ENCODE measurements at regions not wholly inside any gene's neighbourhood (a gene's known extent, or its start where the extent isn't known, plus 50 kb on each side); places are given as distances from the start of the nearest gene placed in this dataset.

GRCh38 chr9:80082213-80082612 is 510.4 kb downstream of the TLE4 start:
- H3K27ac Mint-ChIP-seq, result no peak overlapping the region
- H3K9me3 Mint-ChIP-seq, result peaks cover 3% of the 10 kb centered on the region
- H3K4me3 Mint-ChIP-seq, result no peak overlapping the region
- H3K27me3 Mint-ChIP-seq, result no peaks in the 10 kb centered on the region
- H3K4me1 Mint-ChIP-seq (ENCODE audit: low read depth), result peaks cover 21% of the 10 kb centered on the region
- H3K36me3 Mint-ChIP-seq (ENCODE audit: low read depth), result no peaks in the 10 kb centered on the region
- DNase-seq, result no peak

- Mint-ChIP-seq H3K9me3 (peaks cover 3% of the 10 kb centered on the region), H3K36me3 (ENCODE audit: low read depth) (no peaks in the 10 kb centered on the region), H3K27ac (no peak overlapping the region), H3K4me1 (ENCODE audit: low read depth) (peaks cover 5% of the 10 kb centered on the region), H3K4me3 (no peak overlapping the region), H3K27me3 (no peaks in the 10 kb centered on the region)
- DNase-seq, result no peak
Measured at GRCh38 chr9:80078826-80079225, 507.1 kb downstream of the TLE4 start.

- no peak for DNase-seq
- Mint-ChIP-seq H3K4me1 (ENCODE audit: low read depth) (peaks cover 5% of the 10 kb centered on the region), H3K27me3 (no peaks in the 10 kb centered on the region), H3K9me3 (peaks cover 3% of the 10 kb centered on the region), H3K4me3 (no peak overlapping the region), H3K36me3 (ENCODE audit: low read depth) (no peaks in the 10 kb centered on the region), H3K27ac (no peak overlapping the region)
Measured at GRCh38 chr9:80077059-80077458, 505.3 kb downstream of the TLE4 start.

DNA sequence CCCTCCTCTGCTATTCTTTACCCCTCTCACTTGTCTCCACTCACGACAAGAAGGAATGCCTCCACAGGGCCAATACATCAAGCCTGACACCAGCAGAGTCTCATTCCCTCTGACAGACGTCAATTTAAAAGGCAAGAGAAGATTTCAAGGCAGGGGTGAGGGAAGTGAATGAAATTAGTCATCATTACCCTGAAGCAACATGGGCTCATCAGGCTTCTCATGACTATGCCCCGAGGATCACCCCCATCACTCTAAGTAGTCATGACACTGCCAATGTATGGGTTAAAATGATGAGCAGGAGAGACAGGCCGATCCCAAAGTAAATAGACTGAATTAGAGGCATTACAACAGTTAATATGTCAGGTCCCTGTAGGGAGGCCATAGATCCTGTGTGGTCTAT is 504.4 kb downstream of the TLE4 start:
- no peaks in the 10 kb centered on the region for H3K36me3 Mint-ChIP-seq (ENCODE audit: low read depth)
- peaks cover 5% of the 10 kb centered on the region for H3K4me1 Mint-ChIP-seq (ENCODE audit: low read depth)
- H3K27ac Mint-ChIP-seq, result no peak overlapping the region
- no peaks in the 10 kb centered on the region for H3K27me3 Mint-ChIP-seq
- H3K4me3 Mint-ChIP-seq, result no peak overlapping the region
- DNase-seq, result no peak
- peaks cover 3% of the 10 kb centered on the region for H3K9me3 Mint-ChIP-seq

DNA sequence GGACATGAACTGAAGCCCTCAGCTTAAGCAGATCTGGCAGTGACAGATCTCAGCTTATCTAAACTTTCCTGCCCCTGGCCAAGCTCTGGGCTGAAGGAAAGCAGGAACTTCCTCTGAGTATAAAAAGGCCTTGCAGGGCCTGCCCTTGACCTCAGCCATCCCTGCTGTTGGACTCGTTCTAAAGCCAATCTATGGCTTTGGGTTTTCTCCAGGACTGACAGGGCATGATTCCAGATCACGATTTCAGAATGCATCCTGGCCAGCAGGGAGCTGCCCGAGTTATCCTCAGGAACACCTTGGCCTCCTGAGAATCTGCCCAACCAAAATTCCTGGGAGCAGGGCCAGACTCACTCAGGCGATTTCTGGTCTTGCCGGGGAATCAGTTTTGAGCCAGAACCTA is 502.7 kb downstream of the TLE4 start:
- H3K4me3 Mint-ChIP-seq, result no peak overlapping the region
- H3K27ac Mint-ChIP-seq, result no peak overlapping the region
- H3K4me1 Mint-ChIP-seq (ENCODE audit: low read depth), result peaks cover 5% of the 10 kb centered on the region
- peaks cover 3% of the 10 kb centered on the region for H3K9me3 Mint-ChIP-seq
- no peak for DNase-seq
- H3K36me3 Mint-ChIP-seq (ENCODE audit: low read depth), result no peaks in the 10 kb centered on the region
- no peaks in the 10 kb centered on the region for H3K27me3 Mint-ChIP-seq

- H3K4me1 Mint-ChIP-seq (ENCODE audit: low read depth), result peaks cover 2% of the 10 kb centered on the region
- no peak for DNase-seq
- no peaks in the 10 kb centered on the region for H3K36me3 Mint-ChIP-seq (ENCODE audit: low read depth)
- H3K4me3 Mint-ChIP-seq, result no peak overlapping the region
- H3K27ac Mint-ChIP-seq, result no peak overlapping the region
- peaks cover 4% of the 10 kb centered on the region for H3K27me3 Mint-ChIP-seq
- H3K9me3 Mint-ChIP-seq, result no peaks in the 10 kb centered on the region
Measured at GRCh38 chr9:80072451-80072850, 500.7 kb downstream of the TLE4 start.

DNA sequence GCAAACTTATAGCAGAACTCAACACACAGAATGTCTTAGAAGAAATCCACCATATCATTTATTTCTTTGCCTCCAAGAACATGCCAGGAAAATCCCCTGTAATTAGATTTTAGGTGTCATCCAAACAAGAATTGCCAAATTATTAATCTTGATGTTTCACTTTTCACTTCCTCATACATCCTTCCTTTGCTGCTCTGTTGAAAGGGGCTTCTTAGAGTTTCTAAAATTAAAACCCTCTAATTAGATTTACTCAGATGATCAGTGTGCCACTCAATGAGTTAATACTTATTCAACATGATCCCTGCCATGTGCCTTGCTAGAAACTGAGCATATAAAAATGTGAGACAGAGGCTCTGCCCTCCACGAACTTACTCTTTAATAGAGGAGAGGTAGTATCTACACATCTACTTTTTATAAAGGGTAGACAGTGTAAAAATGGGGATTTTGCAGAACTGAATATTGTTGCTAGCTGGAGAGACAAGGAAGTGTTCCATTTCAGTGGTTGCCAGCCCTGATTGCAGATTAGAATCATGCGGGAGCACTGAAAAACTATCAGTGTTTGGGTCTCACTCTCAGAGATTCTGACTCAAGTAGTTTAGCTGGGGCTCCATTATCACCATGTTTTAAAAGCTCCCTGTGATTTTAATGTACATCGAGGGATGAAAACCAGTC is 498.4 kb downstream of the TLE4 start:
- H3K27ac Mint-ChIP-seq, result no peak overlapping the region
- H3K27me3 Mint-ChIP-seq, result peaks cover 16% of the 10 kb centered on the region
- no peaks in the 10 kb centered on the region for H3K36me3 Mint-ChIP-seq (ENCODE audit: low read depth)
- no peaks in the 10 kb centered on the region for H3K4me1 Mint-ChIP-seq (ENCODE audit: low read depth)
- no peak for DNase-seq
- no peak overlapping the region for H3K4me3 Mint-ChIP-seq
- H3K9me3 Mint-ChIP-seq, result no peaks in the 10 kb centered on the region

DNA sequence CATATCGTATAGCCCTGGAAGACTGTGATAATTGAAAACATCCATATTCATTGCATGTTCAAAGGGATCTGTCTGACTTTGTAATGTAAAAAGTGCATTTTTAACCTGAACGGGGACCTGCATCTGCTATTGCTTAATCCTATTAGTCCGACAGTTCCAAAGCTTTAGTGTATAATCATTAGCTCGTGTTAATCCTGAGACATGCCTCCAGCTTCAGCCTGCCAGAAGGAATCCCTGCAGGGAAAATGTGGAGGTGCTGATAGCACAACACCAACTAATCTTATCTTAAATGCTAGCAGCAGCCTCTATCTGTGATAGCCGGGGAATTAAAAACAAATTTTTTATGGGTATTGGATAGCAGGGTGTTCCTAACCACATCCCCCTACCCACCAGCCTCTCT is 495.2 kb downstream of the TLE4 start:
- Mint-ChIP-seq H3K4me3 (no peak overlapping the region), H3K27me3 (peaks cover 16% of the 10 kb centered on the region), H3K36me3 (ENCODE audit: low read depth) (no peaks in the 10 kb centered on the region), H3K4me1 (ENCODE audit: low read depth) (no peaks in the 10 kb centered on the region), H3K9me3 (no peaks in the 10 kb centered on the region), H3K27ac (no peak overlapping the region)
- no peak for DNase-seq

- Mint-ChIP-seq H3K36me3 (ENCODE audit: low read depth) (no peaks in the 10 kb centered on the region), H3K27me3 (peaks cover 13% of the 10 kb centered on the region), H3K9me3 (peaks cover 2% of the 10 kb centered on the region), H3K4me1 (ENCODE audit: low read depth) (no peaks in the 10 kb centered on the region), H3K4me3 (no peak overlapping the region), H3K27ac (no peak overlapping the region)
- no peak for DNase-seq
Measured at GRCh38 chr9:80062567-80062966, 490.8 kb downstream of the TLE4 start.

DNA sequence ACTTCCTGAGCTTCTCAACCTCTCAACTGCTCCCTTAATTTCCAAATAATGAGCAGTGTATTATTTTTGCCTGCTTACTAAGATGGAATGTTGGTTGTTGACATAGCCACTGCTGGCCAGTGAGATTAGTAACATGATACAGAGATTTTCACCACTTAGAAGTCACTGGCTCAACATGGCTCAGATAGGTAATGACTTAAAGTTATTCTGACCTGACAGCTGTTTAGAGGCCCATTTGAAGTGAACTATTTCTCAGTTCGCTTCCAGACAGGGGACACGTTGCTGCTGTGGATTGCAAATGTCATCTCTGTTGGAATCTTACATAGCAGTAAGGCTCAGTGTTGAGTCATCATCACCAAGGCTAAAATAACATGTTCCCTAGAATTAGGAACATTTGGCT is 490.2 kb downstream of the TLE4 start:
- Mint-ChIP-seq H3K36me3 (ENCODE audit: low read depth) (no peaks in the 10 kb centered on the region), H3K27ac (no peak overlapping the region), H3K4me3 (no peak overlapping the region), H3K9me3 (peaks cover 2% of the 10 kb centered on the region), H3K27me3 (peaks cover 6% of the 10 kb centered on the region), H3K4me1 (ENCODE audit: low read depth) (no peaks in the 10 kb centered on the region)
- DNase-seq, result no peak

- H3K27me3 Mint-ChIP-seq, result peaks cover 2% of the 10 kb centered on the region
- peaks cover 2% of the 10 kb centered on the region for H3K9me3 Mint-ChIP-seq
- H3K27ac Mint-ChIP-seq, result no peak overlapping the region
- H3K4me3 Mint-ChIP-seq, result no peak overlapping the region
- DNase-seq, result no peak
- no peaks in the 10 kb centered on the region for H3K4me1 Mint-ChIP-seq (ENCODE audit: low read depth)
- H3K36me3 Mint-ChIP-seq (ENCODE audit: low read depth), result no peaks in the 10 kb centered on the region
Measured at GRCh38 chr9:80061096-80061495, 489.3 kb downstream of the TLE4 start.

DNA sequence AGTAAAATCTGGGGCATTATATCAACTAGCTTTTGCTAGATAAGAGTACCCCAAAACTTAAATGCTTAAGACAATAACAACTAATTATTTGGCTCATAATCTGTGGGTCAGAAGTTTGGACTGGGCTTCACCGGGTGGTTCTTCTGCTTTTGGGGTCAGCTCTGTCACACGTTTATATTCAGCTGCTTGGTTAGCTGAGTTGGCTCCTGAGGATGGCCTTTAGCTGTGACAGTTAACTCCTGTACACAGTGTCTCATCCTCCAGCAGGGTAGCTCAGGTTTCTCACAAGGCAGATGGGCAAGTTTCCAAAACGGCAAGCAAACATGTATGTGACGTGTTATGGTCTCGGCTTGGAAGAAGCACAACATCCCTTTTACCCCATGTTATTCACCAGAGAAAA is 488.2 kb downstream of the TLE4 start:
- H3K27me3 Mint-ChIP-seq, result no peaks in the 10 kb centered on the region
- DNase-seq, result no peak
- no peak overlapping the region for H3K27ac Mint-ChIP-seq
- H3K4me1 Mint-ChIP-seq (ENCODE audit: low read depth), result no peaks in the 10 kb centered on the region
- H3K9me3 Mint-ChIP-seq, result peaks cover 2% of the 10 kb centered on the region
- H3K4me3 Mint-ChIP-seq, result no peak overlapping the region
- no peaks in the 10 kb centered on the region for H3K36me3 Mint-ChIP-seq (ENCODE audit: low read depth)

GRCh38 chr9:80059191-80059590 is 487.4 kb downstream of the TLE4 start:
- no peaks in the 10 kb centered on the region for H3K4me1 Mint-ChIP-seq (ENCODE audit: low read depth)
- peaks cover 2% of the 10 kb centered on the region for H3K9me3 Mint-ChIP-seq
- no peak overlapping the region for H3K4me3 Mint-ChIP-seq
- H3K27me3 Mint-ChIP-seq, result no peaks in the 10 kb centered on the region
- H3K27ac Mint-ChIP-seq, result no peak overlapping the region
- H3K36me3 Mint-ChIP-seq (ENCODE audit: low read depth), result no peaks in the 10 kb centered on the region
- DNase-seq, result no peak

- Mint-ChIP-seq H3K4me3 (no peak overlapping the region), H3K9me3 (peaks cover 11% of the 10 kb centered on the region), H3K27ac (no peak overlapping the region), H3K36me3 (ENCODE audit: low read depth) (no peaks in the 10 kb centered on the region), H3K4me1 (ENCODE audit: low read depth) (no peaks in the 10 kb centered on the region), H3K27me3 (peaks cover 8% of the 10 kb centered on the region)
- no peak for DNase-seq
Measured at GRCh38 chr9:80052830-80053229, 481.1 kb downstream of the TLE4 start.

- H3K36me3 Mint-ChIP-seq (ENCODE audit: low read depth), result no peaks in the 10 kb centered on the region
- H3K27ac Mint-ChIP-seq, result no peak overlapping the region
- H3K9me3 Mint-ChIP-seq, result peaks cover 11% of the 10 kb centered on the region
- H3K27me3 Mint-ChIP-seq, result peaks cover 8% of the 10 kb centered on the region
- no peak overlapping the region for H3K4me3 Mint-ChIP-seq
- DNase-seq, result no peak
- no peaks in the 10 kb centered on the region for H3K4me1 Mint-ChIP-seq (ENCODE audit: low read depth)
Measured at GRCh38 chr9:80049096-80049782, 477.5 kb downstream of the TLE4 start.
